ENCODE measurements at regions not wholly inside any gene's neighbourhood (a gene's known extent, or its start where the extent isn't known, plus 50 kb on each side); places are given as distances from the start of the nearest gene placed in this dataset.

GRCh38 chr7:27364344-27364758, 121.7 kb downstream of the EVX1 start:
- no peak for DNase-seq

GRCh38 chr7:27367179-27367932, 124.8 kb downstream of the EVX1 start:
- no peak for DNase-seq

- DNase-seq, result no peak
Observed at GRCh38 chr7:27367933-27368549, 125.4 kb downstream of the EVX1 start.

DNA sequence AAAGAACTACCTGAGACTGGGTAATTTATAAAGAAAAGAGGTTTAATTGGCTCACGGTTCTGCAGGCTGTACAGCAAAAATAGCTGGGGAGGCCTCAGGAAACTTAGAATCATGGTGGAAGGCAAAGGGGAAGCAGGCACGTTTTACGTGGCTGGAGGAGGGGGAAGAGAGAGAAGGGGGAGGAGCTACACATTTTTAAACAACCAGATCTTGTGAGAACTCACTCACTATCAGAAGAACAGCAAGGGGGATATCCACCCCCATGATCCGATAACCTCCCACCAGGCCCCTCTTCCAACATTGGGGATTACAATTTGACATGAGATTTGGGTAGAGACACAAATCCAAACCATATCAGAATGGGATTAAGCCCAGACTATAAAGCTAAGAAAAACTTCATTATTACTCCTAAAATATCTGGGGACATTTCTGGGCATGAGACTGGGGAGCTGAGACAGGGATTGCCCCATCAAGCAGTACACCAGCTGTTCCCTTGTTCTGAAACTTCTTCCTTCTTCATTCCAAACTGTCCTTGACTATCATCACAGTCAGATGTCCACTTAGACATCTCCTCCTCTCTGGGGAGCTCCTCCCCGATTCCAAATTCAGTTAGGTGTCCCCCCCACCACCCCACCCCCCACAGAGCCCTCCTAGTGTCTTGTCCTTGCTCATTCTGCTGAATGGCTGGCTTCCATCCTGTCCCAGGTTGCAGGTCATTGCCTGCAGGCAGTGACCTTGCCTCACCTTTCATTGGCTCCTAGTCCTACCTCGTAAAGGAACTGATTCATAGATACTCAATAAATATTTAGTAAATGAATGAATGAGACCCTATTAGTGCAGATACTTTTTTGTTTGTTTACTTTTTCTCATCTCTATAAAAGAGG, 132.6 kb downstream of the EVX1 start:
- no peak for DNase-seq

DNA sequence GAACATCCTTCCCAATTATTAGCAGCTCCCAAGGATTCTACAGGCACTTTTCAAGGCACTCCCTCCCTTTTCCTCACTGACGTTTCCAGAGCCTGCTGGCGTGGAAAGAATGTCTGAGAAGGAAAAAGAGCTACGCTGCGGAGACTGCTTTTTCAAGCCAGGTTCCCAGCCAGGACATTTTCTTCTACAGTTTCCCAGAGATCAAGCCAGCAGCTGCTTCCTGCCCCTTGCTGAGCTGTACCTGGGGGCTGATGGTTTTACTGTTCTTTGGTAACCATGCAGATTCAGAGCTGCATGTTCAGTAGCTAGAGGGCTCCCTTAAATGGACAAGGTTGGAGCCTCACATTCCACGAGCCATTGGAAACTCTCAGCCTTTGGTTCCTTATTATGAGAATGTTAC, 133.4 kb downstream of the EVX1 start:
- DNase-seq, result no peak

GRCh38 chr7:27377988-27378387, 135.4 kb downstream of the EVX1 start:
- no peak for DNase-seq

- no peak for DNase-seq
Observed at GRCh38 chr7:27382307-27382706, 139.7 kb downstream of the EVX1 start.

DNA sequence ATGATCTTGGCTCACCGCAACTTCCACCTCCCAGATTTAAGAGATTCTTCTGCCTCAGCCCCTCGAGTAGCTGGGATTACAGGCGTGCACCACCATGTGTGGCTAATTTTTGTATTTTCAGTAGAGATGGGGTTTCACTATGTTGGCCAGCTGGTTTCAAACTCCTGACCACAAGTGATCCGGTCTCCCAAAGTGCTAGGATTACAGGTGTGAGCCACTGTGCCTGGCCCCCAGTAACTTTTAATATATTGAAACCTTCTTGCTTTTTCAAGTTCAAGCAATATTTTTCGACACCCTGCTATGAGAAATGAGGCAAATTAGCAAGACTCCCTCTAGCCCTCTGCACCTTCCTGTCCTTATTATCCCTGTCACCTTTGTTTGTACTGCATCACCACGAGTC, 144.0 kb downstream of the EVX1 start:
- DNase-seq, result no peak

- no peak for DNase-seq
Observed at GRCh38 chr7:27387864-27388263, 145.3 kb downstream of the EVX1 start.

DNA sequence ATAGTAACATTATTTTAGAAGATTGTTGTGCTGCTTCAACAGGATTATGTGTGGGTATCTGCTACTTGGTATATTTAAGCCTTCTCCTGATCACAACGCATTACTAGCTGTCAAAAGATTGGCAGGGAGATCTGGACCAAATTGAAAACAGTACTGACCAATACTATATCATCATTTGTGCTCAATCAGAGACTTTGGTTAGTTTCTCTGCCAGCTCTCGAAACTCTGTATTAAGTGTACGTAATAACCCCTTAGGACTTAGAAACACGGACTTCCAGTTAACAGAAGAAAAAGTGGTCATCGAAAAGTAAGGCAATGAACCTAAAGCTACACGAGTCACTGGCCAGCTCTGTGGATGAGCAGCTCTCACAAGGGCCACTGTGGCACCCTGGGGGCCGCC, 146.0 kb downstream of the EVX1 start:
- DNase-seq, result no peak

GRCh38 chr7:27389496-27389895, 146.9 kb downstream of the EVX1 start:
- no peak for DNase-seq

GRCh38 chr7:27392477-27392876, 149.9 kb downstream of the EVX1 start:
- DNase-seq, result no peak

GRCh38 chr7:27394871-27395270, 152.3 kb downstream of the EVX1 start:
- DNase-seq, result no peak

DNA sequence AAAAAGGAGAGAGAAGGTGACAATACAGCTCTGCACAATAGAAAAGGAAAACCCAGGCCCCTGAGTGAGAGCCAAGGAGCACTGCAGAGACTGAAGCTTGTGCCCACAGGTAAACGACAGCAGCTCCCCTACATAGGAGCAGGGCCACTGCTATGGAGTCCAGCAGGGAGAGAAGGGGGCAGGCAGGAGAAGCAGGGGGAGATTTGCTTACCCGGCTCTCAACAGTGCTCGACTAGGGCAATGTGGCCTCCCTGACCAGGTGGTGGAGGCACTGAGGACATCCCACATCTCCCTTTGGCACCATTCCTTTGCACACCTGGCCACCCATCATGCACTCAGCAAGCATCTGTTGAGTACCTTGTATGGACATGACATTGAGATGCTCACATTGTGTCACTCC, 153.0 kb downstream of the EVX1 start:
- DNase-seq, result no peak

GRCh38 chr7:27397503-27397902, 154.9 kb downstream of the EVX1 start:
- DNase-seq, result no peak

DNA sequence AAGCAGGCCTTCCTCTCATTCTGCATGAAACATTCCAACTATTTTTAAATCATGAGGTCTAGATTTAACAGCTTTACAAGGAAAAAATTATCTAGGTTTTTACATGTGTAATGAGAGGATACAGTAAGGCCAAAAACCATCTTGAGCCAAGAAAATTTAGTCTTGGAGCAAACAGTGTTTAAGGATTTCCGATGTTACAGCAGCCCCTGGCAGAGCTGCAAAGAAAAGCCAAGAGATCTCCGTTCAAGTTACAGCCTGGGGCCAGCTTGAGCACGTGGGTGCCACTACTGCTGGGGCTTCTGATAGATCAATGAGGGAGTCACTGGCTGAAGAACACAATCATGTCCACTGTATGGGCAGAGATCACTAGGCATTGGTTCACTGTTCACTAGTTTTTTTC, 156.2 kb downstream of the EVX1 start:
- no peak for DNase-seq

DNA sequence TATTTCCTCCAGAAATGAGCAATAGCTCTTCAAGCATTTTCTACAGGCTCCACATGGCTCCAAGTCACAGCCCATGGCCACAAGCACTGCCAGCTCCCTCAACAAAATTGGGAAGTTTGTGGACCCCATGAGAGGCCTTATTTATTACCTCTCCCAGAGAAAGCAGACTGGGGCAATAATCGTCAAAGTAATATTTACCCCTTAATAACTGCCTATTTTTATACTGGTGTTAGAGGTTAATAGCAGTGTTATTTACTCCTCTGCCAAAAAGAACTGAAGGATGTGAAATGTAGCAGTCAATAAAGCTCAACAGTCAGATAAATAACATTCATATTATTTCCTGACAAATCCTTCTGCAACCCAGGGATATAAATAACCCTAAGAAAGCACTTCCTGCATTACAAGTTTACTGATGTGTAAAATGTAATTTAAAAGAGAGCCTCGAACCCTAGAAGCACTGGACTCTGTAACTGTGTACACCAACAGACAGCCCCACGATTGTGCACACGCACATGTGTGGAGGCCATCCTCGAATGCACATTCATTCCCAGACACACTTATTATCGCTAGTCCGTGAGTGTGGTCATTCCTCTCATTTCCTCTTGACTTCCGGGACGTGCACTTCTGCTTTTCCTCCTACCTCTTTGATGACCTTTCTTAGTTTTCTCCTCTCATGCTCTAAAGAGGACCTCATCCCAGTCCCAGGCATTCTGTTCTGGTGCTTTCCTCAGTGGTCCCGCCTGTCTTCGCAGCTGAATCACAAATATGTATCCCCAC, 157.4 kb downstream of the EVX1 start:
- DNase-seq, result no peak

GRCh38 chr7:27405780-27406179, 163.2 kb downstream of the EVX1 start:
- DNase-seq, result no peak

DNA sequence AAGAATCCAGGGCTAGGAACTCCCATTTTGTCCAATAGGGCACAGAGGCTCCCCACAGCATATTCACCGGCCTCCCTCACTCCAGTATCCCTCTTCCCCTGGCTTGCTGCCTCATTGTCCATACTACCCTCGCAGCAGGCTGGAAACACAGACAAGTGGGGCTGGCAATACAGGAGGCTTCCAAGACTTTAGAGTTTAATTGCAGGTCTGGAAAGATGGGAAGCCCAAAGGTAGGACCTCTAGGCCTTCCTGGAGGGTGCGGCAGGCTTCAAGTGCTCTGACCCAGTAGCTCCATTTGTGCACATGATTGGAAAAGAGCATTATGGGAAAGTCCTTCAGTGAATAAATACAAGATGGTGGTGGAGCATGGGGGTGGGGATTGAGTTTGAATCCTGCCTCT, 166.7 kb downstream of the EVX1 start:
- no peak for DNase-seq

DNA sequence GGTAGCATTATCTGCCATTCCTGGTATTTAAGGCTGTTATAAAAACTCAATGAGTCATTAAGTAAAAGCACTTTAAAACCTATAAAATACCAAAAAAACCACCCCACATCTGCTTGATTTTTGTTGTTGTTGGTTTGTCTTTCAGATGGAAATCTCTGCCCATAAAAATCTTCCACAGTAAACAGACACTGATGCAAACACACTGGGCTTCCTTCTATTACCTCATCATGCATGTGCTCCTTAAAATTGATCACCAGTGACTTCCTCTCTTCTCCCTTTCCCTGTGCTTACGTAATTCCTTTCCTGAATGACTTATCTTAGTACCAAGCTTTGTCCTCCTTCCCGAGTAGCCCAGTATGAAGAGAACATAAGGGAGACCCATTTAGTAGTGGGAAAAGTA, 167.2 kb downstream of the EVX1 start:
- DNase-seq, result no peak

- no peak for DNase-seq
Observed at GRCh38 chr7:27410812-27411544, 168.4 kb downstream of the EVX1 start.

All from renal pelvis (tissue), 1 donor.